Type B pancreatic cell (in vitro differentiated cells): ENCODE measurements at regions not wholly inside any gene's neighbourhood (a gene's known extent, or its start where the extent isn't known, plus 50 kb on each side); places are given as distances from the start of the nearest gene placed in this dataset.

ENCODE experiments used
- DNase-seq: peaks from one replicate; pipeline ENCODE4 v3.0.0; 2021; ENCODE audit warnings: mixed read lengths; ENCODE audit not compliant: unreplicated experiment; ENCODE audit errors: extremely low spot score
- H3K27ac Mint-ChIP-seq: 2 replicates; pipeline ENCODE4 v1.8.0; 2021; ENCODE audit warnings: mild to moderate bottlenecking, mixed read lengths
- H3K27me3 Mint-ChIP-seq: 2 replicates; pipeline ENCODE4 v1.8.0; 2021; ENCODE audit warnings: mixed read lengths
- H3K36me3 Mint-ChIP-seq: 2 replicates; pipeline ENCODE4 v1.8.0; 2021; ENCODE audit warnings: mixed read lengths
- H3K4me1 Mint-ChIP-seq: one replicate; pipeline ENCODE4 v1.8.0; 2021; ENCODE audit warnings: mixed read lengths; ENCODE audit not compliant: unreplicated experiment
- H3K4me3 Mint-ChIP-seq: 2 replicates; pipeline ENCODE4 v1.8.0; 2021; ENCODE audit warnings: mild to moderate bottlenecking, mixed read lengths
- H3K9me3 Mint-ChIP-seq: 2 replicates; pipeline ENCODE4 v1.8.0; 2021; ENCODE audit warnings: mixed read lengths
- TF ChIP-seq, protein P1 (sequence below): fragments of 200-600 bp; sonication (generic); conservative IDR thresholded peaks from 2 replicates; pipeline ENCODE4 v1.5.0; 2021; ENCODE audit warnings: antibody characterized with exemption, mild to moderate bottlenecking

DNA sequence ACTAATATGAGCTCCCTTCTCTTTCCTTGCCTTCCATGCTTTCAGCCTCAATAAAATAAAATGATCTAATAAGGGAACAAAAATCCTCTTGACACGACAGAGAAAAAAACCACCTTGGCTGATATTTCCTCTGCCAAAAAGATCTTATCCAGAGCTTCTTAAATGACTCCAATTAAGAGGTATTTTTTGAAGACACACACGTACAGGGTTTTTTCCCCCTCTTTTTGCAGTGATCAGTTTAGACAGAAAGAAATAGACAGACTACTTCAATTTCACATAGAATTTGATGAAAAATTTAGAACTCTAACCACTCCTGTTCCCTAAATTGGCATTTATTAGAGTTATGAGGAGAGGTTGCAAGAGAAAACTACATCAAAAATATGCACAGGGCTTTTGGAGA, 217.2 kb upstream of the CDH11 start:
- Mint-ChIP-seq H3K4me3 (no peak overlapping the region), H3K27ac (no peak overlapping the region), H3K36me3 (no peaks in the 10 kb centered on the region), H3K9me3 (peaks cover 12% of the 10 kb centered on the region), H3K27me3 (peaks cover 29% of the 10 kb centered on the region), H3K4me1 (peaks cover 9% of the 10 kb centered on the region)
- TF ChIP-seq, protein P1, sequence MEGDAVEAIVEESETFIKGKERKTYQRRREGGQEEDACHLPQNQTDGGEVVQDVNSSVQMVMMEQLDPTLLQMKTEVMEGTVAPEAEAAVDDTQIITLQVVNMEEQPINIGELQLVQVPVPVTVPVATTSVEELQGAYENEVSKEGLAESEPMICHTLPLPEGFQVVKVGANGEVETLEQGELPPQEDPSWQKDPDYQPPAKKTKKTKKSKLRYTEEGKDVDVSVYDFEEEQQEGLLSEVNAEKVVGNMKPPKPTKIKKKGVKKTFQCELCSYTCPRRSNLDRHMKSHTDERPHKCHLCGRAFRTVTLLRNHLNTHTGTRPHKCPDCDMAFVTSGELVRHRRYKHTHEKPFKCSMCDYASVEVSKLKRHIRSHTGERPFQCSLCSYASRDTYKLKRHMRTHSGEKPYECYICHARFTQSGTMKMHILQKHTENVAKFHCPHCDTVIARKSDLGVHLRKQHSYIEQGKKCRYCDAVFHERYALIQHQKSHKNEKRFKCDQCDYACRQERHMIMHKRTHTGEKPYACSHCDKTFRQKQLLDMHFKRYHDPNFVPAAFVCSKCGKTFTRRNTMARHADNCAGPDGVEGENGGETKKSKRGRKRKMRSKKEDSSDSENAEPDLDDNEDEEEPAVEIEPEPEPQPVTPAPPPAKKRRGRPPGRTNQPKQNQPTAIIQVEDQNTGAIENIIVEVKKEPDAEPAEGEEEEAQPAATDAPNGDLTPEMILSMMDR: no peak
- DNase-seq: no peak

DNA sequence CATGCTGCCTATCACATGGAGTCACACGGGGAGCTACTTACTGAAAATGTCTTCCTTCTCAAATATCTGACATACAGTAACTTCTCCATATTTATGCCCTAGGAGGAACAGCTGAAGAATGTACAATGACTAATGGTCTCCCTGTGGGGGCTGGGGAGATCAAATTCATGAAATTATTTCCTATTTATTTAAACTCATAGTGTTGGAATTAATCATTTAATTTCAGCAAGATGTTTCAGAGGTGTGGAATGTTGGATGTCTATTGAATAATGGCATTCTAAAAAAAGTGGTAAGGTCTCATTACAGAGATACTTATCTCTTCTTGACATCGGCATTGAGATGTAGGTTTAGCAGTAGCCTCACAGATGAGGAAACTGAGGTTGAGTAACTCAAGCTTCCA, 214.3 kb upstream of the CDH11 start:
- H3K4me1 Mint-ChIP-seq: peaks cover 9% of the 10 kb centered on the region
- H3K4me3 Mint-ChIP-seq: no peak overlapping the region
- TF ChIP-seq, protein P1: no peak
- H3K27me3 Mint-ChIP-seq: peaks cover 24% of the 10 kb centered on the region
- H3K9me3 Mint-ChIP-seq: peaks cover 9% of the 10 kb centered on the region
- no peak overlapping the region for H3K27ac Mint-ChIP-seq
- no peaks in the 10 kb centered on the region for H3K36me3 Mint-ChIP-seq
- no peak for DNase-seq

- peaks cover 19% of the 10 kb centered on the region for H3K27me3 Mint-ChIP-seq
- H3K36me3 Mint-ChIP-seq: no peaks in the 10 kb centered on the region
- TF ChIP-seq, protein P1: no peak
- no peak overlapping the region for H3K4me3 Mint-ChIP-seq
- H3K27ac Mint-ChIP-seq: no peak overlapping the region
- H3K4me1 Mint-ChIP-seq: peaks cover 4% of the 10 kb centered on the region
- no peak for DNase-seq
- peaks cover 9% of the 10 kb centered on the region for H3K9me3 Mint-ChIP-seq
These were observed 212.2 kb upstream of the CDH11 start for GRCh38 chr16:65334081-65334480.

GRCh38 chr16:65333283-65333682, 211.4 kb upstream of the CDH11 start:
- Mint-ChIP-seq H3K4me3 (no peak overlapping the region), H3K36me3 (no peaks in the 10 kb centered on the region), H3K27me3 (peaks cover 13% of the 10 kb centered on the region), H3K9me3 (peaks cover 9% of the 10 kb centered on the region), H3K4me1 (no peaks in the 10 kb centered on the region), H3K27ac (no peak overlapping the region)
- TF ChIP-seq, protein P1: no peak
- no peak for DNase-seq

DNA sequence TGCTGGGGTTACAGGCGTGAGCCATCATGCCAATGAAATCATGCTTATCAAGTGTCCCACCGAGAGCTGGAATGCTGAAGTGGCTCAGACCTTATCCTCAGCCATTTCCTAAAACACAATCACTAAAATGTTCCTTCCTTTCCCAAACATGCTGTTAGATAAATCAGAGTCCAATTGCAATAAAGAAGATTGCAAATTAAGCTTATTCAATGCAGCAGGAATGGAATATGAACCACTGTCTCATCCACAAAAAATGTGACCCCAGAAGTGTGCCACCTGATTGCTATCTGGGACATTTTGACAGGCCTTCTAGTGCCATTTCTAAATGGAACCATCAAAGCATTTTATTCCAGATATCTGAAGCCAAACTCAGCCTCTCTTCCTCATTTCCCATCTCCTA, 205.5 kb upstream of the CDH11 start:
- DNase-seq: no peak
- Mint-ChIP-seq H3K4me3 (no peak overlapping the region), H3K4me1 (no peaks in the 10 kb centered on the region), H3K9me3 (no peaks in the 10 kb centered on the region), H3K27me3 (peaks cover 6% of the 10 kb centered on the region), H3K36me3 (no peaks in the 10 kb centered on the region), H3K27ac (no peak overlapping the region)
- TF ChIP-seq, protein P1: no peak

DNA sequence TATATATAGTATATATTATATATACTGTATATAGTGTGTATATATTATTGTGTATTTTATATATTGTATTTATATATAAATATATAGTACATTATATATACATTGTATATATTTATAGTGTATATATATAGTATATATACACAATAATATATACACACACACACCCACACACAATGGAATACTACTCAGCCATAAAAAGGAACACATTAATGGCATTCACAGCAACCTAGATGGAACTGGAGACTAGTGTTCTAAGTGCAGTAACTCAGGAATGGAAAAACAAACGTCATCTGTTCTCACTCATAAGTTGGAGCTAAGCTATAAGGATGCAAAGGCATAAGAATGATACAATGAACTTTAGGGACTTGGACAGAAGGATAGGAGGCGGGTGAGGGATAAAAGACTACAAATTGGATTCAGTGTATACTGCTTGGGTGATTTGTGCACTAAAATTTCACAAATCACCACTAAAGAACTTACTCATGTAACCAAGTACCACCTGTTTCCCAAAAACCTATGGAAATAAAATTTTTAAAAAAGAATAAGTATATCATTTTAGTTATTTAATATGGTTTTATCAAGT, 201.9 kb upstream of the CDH11 start:
- DNase-seq: no peak
- H3K4me1 Mint-ChIP-seq: peaks cover 4% of the 10 kb centered on the region
- no peaks in the 10 kb centered on the region for H3K36me3 Mint-ChIP-seq
- no peak overlapping the region for H3K27ac Mint-ChIP-seq
- H3K9me3 Mint-ChIP-seq: no peaks in the 10 kb centered on the region
- TF ChIP-seq, protein P1: no peak
- H3K4me3 Mint-ChIP-seq: no peak overlapping the region
- H3K27me3 Mint-ChIP-seq: no peaks in the 10 kb centered on the region
